NCI-H1436 treated with DMSO at 0.1 percent for 48 hours (cell line): ENCODE measurements at regions not wholly inside any gene's neighbourhood (a gene's known extent, or its start where the extent isn't known, plus 50 kb on each side); places are given as distances from the start of the nearest gene placed in this dataset.
"Not testable (repeated sequence)": the region's sequence is repeated elsewhere in the genome, so short reads cannot be mapped to it uniquely, and the experiment has no call there.

Source experiments
- DNase-seq: peaks from one replicate; lab custom pipeline; 2025; lab: John Stamatoyannopoulos, UW

DNA sequence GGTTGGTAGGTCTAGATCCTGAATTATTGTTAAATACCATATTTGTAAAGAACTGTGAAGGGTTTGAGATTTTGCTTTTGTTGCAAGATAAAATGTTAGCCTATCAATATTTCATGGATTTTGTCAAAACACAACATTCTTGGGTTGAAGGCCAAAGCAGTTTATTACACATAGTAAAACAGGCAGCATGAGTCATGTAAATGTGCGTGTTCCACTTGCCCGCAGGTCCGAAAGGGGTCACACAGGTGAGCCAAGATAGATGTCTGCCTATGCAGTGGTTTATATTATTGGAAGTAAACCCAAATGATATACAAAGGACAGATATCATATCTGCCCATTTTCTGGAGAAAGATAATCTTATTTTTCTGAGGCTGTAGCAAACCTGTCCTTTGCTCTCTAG is 1654.4 kb upstream of the SPRY2 start:
- no peak for DNase-seq

DNA sequence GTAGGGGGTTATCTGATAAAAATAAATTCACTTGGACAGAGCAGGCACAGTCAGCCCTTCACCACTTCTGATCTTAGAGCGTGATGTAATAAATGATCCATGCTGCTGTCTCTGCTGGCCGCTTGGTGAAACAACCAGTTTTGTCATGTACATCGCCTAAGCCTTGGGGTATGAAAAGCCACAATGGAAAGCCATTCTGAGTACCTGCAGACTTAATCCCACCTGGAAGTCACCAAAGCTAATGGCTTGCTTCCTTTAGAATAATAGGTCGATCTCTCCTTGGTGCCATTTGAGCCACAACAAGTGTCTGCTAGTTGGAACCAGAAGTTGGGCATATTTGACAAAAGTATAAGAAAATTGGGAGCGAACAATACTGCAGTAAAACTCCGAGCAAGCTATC is 1649.7 kb upstream of the SPRY2 start:
- DNase-seq, result no peak

DNA sequence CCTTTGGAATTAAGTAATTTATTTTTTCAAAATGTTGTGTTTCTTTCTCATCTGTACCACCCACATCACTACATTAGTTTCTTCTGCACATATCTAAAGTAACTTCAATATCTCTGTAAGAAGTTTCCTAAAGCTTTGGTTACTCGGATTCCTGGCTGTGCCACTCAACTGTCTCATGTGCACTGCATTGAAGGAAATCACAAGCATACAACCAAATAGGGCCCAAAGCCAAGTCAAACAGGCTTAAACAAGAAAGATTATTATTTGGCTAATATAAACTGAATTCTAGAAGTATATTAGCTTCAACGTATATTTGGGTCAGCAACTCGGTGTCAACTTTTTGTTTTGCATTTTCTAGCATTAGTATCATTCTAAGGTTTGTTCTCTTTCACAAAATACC is 1647.6 kb upstream of the SPRY2 start:
- DNase-seq, result no peak

DNA sequence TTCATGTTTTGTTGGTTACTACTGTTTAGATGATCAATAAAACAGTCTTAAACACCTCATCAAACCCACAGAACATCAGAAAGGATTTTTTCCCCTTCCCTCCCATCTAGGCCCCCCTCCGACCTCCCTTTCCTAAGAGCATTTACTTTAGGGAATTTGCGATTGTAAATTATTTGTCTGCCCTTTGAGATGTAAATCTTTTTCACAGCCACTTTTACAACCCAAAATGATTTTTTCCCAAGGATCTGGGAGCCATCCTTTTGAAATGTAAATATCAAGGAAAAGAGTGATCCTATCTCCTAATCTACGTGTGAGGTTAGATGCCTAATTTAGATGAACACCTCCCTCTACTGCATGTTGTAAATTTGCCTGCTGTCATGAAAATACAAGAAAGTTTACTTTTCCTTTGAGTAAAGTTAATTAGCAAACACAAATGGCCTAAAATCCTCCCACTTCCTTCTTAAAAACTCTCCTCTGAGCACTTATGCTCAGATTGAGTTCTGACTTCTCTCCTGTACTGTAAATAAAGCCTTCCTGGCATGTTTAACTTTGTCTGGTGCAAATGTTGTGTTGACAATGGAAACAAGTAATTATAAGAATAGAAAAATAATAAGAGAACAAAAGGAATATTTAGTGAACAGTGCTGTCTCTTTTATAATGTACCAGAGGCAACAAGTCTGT is 1646.9 kb upstream of the SPRY2 start:
- no peak for DNase-seq

DNA sequence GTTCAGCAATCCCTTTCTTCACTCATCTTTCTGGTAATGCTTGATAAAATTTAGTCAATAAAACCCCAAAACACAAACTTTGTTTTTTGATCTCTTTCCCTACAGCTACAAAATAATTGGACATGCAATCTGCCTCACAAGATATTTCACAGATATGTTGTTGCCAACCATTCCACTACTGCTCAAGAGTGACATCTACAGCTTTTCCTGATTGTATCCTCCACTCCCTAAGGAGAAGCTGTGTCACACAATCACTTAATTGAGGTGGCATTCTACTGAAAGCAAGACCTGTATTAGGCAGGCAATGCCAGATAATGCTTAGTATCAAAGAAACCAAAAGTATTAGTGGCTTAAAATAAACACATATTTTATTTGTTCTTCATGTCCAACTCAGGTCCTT is 1646.2 kb upstream of the SPRY2 start:
- no peak for DNase-seq

DNA sequence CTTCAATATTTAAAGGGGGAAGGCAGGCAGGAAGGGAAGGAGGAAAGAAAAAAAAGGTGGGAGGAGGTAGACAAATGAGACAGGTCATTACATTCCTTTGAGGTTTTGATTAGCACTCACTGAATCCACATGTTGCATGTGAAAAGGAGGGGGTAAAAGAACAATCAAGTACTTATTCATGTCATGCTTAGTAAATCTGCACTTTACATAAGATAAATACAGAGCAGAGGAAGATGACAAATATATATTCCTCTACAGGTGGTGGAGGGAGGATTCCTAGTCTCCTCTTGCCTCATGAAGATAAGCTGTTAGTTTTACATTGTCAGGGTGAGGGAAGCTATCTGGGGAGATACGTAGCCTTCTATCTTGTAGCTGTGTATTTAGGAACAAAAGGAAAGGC is 1645.4 kb upstream of the SPRY2 start:
- DNase-seq, result no peak

DNA sequence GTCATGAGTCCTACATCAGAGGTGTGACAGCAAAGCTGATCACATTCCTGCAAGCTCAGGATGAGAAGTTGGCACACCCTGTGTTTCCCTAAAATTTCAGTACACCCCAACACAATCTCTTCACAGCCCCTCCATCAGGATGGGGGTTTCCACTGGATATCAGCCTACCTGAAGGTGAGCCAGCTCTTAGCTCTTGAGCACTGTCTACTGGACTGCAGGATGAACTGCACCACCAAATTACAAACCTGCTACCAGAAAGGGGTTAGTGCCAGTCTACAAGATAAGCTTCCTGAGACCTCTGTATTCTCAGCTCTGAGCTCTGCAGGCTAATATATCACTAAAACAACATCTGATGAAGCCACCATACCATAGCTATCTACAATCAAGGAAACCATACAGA is 1616.2 kb upstream of the SPRY2 start:
- no peak for DNase-seq

DNA sequence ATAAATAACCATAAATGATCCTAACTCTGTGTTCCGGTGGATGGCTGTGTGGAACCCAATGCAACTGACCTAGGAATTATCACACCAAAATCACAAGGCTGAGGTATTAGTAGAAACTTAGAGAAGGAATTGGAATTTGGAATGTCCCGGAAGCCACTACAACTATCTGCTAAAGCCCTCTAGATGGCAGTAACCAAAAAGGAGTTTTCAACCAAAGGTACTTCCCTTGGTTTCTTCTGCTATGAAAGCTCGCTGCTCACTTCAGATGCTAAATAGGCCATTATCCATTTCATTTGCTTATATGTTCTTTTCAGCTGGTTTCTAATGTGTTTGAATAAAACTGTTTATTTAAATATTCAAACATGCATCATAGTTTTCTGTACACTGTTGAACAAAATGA is 1589.1 kb upstream of the SPRY2 start:
- DNase-seq, result no peak

DNA sequence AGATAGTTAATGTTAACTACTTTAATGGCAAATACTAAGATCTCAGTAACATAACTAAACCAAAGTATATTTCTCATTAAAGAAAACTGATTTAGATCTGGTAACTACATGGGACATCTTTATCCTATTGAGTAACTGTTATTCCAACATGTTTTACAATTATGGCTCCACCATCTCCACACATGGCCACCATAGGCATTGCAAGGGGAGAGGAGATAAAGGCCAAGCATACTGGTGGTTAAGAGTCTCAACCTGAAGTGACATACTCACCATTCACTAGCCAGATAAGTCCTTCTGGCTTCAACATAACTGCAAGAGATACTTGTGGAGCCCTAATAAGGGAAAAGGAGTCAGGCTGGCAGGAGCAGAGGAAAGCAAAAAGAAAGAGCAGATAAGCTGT is 1586.4 kb upstream of the SPRY2 start:
- DNase-seq, result no peak

DNA sequence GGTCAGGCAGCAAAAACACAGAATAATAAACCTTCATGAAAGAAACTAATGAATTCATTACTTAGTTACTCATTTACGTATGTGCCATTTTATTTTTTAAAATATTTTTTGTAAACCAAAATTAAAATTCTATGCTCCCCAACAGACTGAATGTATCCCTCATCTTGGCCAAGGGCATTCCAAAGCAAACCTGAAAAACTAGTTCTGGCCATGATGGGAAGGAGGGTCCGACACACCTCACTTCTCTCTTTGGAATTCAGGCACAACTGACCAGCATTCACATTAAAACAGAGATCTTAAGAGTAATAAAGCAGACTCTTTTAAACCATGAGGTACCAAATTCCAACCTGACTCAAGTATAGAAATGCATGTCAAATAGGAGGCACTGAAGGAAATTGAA is 1576.9 kb upstream of the SPRY2 start:
- DNase-seq, result no peak

DNA sequence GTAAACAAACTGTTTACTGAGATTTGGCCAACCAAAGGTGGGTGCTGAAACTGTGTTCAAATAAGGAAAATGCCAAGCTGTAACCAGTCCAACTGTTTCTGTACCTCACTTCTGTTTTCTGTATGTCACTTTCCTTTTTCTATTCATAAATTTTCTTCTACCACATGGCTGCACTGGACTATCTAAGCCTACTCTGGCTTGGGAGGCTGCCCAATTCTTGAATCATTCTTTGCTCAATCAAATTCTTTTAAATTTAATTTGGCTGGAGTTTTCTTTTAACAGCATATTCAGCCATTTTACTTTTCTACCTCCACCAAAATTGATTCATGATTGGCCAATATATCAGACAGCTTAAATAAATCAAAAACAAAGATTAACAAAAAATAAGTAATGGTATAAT is 1575.5 kb upstream of the SPRY2 start:
- no peak for DNase-seq

DNA sequence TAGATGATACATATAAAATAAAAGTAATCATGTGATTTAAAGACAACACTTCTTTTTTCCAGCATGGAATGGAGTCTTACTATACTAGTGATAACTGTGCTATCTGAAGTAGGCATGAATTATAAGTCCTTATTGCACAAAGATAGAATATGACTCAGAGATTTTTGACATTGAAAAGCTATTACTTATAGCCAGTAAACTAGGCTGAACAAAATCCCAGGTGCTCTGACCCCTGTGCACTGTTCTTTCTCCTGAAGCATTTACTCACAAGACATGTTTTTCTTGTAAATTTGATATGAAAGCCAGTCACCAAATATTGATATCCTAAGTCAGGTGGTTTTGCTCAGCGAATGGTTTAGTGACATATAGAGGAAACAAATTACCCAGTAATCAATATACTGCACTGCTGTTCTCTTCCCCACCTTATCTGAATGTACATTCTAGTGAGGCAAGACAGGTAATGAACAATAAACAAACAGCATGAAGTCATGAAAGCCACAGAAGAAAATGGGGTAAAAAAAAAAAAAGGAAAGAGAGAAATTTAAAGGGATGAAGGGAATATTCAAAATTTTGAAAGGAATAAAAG is 1567.0 kb upstream of the SPRY2 start:
- no peak for DNase-seq

DNA sequence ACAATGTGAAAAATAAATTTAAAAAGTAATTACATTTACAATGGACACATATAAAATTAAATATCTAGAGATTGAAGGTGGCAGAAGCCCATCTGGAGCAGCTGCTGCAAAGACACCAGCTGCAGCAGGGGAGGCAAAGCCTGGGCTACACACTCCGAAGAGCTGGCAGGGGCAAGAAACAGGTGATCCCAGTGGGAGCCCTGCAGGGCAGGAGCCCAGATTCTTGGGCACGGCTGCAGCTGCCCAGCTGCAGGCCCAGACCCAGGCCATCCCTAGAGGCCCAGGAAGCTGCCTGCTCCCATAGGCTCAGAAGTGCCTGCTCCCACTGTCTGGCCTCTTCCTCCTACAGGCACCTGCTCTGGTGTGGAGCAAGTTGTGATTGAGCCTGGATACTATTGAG is 1547.9 kb upstream of the SPRY2 start:
- DNase-seq, result no peak

DNA sequence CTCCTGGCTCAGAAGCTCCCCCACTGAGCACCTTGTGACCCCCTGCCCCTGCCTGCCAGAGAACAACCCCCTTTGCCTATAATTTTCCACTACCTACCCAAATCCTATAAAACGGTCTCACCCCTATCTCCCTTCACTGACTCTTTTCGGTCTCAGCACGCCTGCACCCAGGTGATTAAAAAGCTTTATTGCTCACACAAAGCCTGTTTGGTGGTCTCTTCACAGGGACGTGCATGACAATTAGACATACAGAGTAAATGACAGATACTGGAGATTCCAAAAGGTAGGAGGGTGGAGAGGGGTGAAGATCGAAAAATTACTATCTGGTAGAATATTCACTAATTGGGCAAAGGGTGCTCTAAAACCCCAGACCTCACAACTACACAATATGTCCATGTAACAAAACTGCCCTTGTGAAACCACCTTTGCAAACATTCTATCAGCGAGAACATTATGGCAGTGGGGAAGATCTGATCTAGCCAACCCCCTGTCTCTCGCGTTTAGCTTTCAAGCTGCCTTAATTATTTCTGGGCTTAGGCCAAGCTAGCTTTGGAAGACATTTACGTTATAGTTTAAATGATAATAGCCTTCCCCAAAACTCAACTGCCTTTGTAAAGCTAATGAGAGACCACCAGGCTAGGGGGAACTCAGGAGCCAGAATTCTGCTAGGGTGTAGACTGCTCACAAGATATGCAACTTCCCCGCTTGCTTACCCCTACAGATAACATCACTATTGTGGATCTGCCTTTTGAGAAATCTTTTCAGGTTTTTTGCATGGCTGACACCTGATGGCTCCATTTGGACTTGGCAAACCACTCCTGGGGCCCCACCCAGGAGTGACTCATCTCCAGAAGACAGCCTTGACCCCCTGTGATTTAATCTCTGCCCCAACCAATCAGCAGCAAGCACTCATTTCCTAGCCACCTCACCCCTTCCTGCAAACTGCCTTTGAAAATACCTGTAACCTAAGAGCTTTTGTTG is 1534.0 kb upstream of the SPRY2 start:
- DNase-seq, result no peak

DNA sequence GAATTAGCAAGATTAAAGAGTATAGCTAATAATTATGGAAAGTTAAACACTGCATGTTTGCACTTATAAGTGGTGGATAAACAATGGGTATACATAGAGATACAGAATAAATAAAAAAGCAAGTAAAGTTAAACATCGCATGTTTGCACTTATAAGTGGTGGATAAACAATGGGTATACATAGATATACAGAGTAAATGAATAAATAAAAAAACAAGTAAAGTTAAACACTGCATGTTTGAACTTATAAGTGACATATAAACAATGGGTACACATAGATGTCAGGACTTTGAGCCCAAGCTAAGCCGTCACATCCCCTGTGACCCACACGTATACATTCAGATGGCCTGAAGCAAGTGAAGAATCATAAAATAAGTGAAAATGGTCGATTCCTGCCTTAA is 1533.3 kb upstream of the SPRY2 start:
- no peak for DNase-seq

DNA sequence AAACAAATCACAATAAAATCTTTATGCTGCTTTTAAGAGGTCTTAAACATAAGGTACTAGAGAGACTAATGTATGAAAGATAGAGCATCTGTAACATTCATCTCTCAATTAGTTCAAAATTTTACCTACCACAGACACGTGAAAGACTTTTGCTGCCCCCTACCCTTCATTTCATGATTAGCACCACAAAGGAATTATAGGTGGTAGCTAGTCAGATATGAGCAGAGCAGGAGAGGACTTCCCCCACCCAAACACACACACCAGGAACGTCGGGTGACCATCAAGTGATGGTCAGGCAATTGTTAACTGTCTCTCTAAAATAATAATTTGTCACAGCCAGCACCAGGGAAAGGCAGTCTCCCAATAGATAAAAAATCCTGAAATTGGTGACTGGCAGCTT is 1531.7 kb upstream of the SPRY2 start:
- peak; percentile 4 for DNase-seq

DNA sequence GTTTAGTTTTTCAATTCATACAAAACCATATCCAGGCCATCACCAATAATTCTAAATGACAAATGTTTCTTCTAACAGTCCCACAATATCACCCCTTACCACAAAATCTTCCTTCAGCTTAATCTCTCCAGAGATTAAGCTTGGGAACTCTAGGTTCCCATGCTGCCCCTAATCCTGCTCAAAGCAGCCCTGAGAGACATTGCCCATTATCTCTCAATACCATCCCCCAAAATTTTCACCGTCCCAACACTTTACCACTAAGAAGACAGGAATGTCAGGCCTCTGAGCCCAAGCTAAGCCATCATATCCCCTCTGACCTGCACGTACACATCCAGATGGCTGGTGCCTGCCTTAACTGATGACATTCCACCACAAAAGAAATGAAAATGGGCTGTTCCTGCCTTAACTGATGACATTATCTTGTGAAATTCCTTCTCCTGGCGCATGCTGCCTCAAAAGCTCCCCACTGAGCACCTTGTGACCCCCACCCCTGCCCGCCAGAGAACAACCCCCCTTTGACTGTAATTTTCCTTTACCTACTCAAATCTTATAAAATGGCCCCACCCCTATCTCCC is 1530.9 kb upstream of the SPRY2 start:
- DNase-seq, result not testable (repeated sequence)

DNA sequence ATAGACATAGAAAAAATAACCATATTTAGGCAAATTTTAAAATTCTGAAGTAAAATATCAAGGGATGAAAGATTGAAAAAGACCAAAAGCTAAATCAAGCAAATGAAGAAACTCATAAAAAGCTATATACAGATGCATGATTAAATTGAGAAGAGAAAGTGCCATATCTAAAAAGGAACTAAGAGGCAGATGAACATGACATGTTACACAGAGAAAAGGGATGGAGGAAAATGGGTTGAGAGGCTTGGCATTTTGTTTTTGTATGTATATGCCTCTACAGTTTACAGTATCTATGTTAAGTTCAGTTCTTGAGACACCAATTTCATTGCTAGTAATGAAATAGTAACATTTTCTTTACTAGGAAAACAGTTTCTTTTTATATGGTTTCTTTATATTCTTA is 1507.4 kb upstream of the SPRY2 start:
- no peak for DNase-seq

DNA sequence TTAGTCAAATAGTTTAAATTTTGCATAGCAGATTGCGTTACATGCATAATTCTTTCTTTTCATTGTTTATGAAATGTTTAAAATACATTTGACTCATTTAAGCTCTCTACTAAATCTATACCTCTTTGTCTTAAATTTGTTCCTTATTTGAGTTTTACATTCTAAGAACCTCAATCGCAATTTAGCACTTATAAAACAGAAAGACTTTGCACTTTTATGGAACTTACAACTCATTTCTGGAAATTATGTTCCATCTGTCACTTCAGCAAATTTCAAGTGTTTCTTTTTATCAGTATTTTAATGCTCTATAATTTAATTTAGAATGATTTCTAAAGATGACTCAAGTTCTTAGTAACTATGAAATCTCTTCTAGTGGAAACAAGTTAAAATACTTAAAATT is 1505.8 kb upstream of the SPRY2 start:
- DNase-seq, result no peak

DNA sequence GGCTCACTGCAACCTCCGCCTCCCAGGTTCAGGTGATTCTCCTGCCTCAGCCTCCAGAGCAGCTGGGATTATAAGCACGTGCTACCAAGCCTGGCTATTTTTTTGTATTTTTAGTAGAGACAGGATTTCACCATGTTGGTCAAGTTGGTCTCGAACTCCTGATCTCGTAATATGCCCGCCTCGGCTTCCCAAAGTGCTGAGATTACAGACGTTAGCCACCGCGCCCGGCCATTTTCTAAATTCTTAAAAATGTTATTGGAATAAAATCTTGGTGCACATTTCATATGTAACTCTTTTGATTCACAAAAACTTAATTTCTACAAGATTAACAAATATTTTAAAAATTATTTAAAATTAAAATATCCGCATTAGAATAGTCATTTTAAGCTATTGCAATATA is 1480.3 kb upstream of the SPRY2 start:
- no peak for DNase-seq

DNA sequence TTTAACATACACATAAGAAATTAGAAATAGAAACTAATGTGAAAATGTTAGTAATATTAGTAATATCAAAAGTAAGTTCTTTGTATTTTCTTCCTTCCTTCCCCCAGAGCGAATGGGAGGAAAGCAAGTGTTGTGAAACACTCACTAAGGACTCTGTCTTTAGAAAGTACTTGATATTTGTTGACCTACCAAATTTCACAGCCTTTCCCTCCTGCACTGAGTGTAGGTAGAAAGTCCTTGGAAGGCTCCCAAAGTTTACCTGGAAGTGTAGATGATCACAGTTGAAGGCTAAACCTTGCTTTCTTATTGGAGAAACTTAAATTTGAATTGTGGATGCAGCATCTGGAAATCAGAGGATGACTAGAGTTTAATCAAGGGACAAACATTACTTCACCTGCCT is 1459.5 kb upstream of the SPRY2 start:
- DNase-seq, result no peak

DNA sequence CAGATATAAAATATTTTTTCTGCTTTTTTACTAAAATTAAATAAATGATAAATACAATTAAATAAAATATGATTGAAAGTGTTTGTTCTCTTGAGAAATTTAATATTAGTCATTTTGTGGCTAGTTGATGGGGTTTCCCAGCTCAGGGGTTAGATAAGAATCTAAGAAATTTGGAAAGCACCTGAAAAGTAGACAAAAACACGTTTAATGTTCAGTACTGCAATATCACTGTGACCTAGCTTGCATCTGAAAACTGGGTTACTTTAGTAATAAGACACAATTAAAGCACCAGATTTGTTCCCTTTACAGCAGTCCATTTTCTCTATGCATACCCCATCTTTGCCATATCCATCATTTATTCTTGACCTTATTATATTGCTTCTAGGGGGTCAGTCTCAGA is 1454.8 kb upstream of the SPRY2 start:
- DNase-seq, result no peak

DNA sequence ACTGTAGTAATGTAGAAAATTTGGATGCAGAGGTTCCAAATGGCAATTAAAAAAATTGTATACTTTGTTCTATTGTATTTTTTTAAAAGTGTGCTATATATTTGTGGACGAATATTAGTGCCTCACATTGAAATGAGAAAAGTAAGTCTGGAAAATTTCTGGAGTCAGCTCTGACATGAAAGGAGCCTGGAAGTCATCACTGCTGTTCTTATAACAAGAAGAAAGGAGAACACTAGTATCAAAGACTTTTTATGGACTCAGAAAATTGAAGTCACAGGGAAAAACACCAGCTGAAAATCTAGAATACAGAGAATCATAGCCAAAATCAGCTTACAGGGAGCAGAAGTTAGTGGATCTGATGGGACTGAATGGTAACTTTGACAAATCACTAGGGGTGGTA is 1450.7 kb upstream of the SPRY2 start:
- DNase-seq, result no peak
